Activated T-helper 2 cell treated with anti-CD3 and anti-CD28 coated beads, Interferon-gamma antibody, Interleukin-2, Interleukin-4, amounts not matched to agents 10 μg/mL and 5 μg/mL and 100 μg/mL, durations not matched to agents 14 hours and 24 hours and 36 hours (primary cell): ENCODE measurements at regions not wholly inside any gene's neighbourhood (a gene's known extent, or its start where the extent isn't known, plus 50 kb on each side); places are given as distances from the start of the nearest gene placed in this dataset.

Experiments used
- DNase-seq: peaks from one replicate; pipeline ENCODE4 v3.0.0; 2021; ENCODE audit warnings: low spot score
- H3K27ac Mint-ChIP-seq: one replicate; pipeline ENCODE4 v1.8.0; 2021; ENCODE audit warnings: mixed read lengths
- H3K27me3 Mint-ChIP-seq: one replicate; pipeline ENCODE4 v1.8.0; 2021; ENCODE audit warnings: low read depth, mixed read lengths
- H3K36me3 Mint-ChIP-seq: one replicate; pipeline ENCODE4 v1.8.0; 2021; ENCODE audit warnings: low read depth, mixed read lengths
- H3K4me1 Mint-ChIP-seq: one replicate; pipeline ENCODE4 v1.8.0; 2021; ENCODE audit warnings: low read depth, mixed read lengths
- H3K4me3 Mint-ChIP-seq: one replicate; pipeline ENCODE4 v1.8.0; 2021; ENCODE audit warnings: low read depth, mild to moderate bottlenecking, moderate library complexity, mixed read lengths
- H3K9me3 Mint-ChIP-seq: one replicate; pipeline ENCODE4 v1.8.0; 2021; ENCODE audit warnings: mixed read lengths
- intact Hi-C: fragments of 100-400 bp; cut with micrococcal nuclease; formaldehyde crosslinking; loops from one replicate; pipeline ENCODE4 v1.15.1; 2023

- no peak overlapping the region for H3K27ac Mint-ChIP-seq
- peaks cover 8% of the 10 kb centered on the region for H3K9me3 Mint-ChIP-seq
- intact Hi-C loops = loop anchor here (2.0 to 5.0 kb wide), 2 partner anchors 29 to 53 kb away; no protein-coding TSS in a partner anchor
- DNase-seq = no peak
- peaks cover 26% of the 10 kb centered on the region for H3K4me1 Mint-ChIP-seq
- peaks cover 4% of the 10 kb centered on the region for H3K36me3 Mint-ChIP-seq
- no peaks in the 10 kb centered on the region for H3K27me3 Mint-ChIP-seq
- no peak overlapping the region for H3K4me3 Mint-ChIP-seq
These were observed 129.5 kb downstream of the FAM76B start for GRCh38 chr11:95660038-95660437.

GRCh38 chr11:95659088-95659487 lies 130.5 kb downstream of the FAM76B start:
- Mint-ChIP-seq H3K4me3 (no peak overlapping the region), H3K36me3 (no peaks in the 10 kb centered on the region), H3K9me3 (no peaks in the 10 kb centered on the region), H3K4me1 (peaks cover 26% of the 10 kb centered on the region), H3K27ac (no peak overlapping the region), H3K27me3 (no peaks in the 10 kb centered on the region)
- intact Hi-C loops = no loop called here
- no peak for DNase-seq

- no peak for DNase-seq
- peaks cover 2% of the 10 kb centered on the region for H3K27me3 Mint-ChIP-seq
- H3K36me3 Mint-ChIP-seq = no peaks in the 10 kb centered on the region
- H3K9me3 Mint-ChIP-seq = no peaks in the 10 kb centered on the region
- no peak overlapping the region for H3K4me3 Mint-ChIP-seq
- intact Hi-C loops = no loop called here
- H3K27ac Mint-ChIP-seq = no peak overlapping the region
- H3K4me1 Mint-ChIP-seq = peaks cover 17% of the 10 kb centered on the region
These were observed 134.0 kb downstream of the FAM76B start for GRCh38 chr11:95655536-95655935.

GRCh38 chr11:95653680-95654079 lies 135.9 kb downstream of the FAM76B start:
- Mint-ChIP-seq H3K4me1 (peaks cover 1% of the 10 kb centered on the region), H3K4me3 (no peak overlapping the region), H3K9me3 (no peaks in the 10 kb centered on the region), H3K27ac (no peak overlapping the region), H3K36me3 (no peaks in the 10 kb centered on the region), H3K27me3 (peaks cover 6% of the 10 kb centered on the region)
- no peak for DNase-seq
- intact Hi-C loops = no loop called here

- Mint-ChIP-seq H3K36me3 (no peaks in the 10 kb centered on the region), H3K4me3 (no peak overlapping the region), H3K27ac (no peak overlapping the region), H3K27me3 (peaks cover 6% of the 10 kb centered on the region), H3K9me3 (no peaks in the 10 kb centered on the region), H3K4me1 (no peaks in the 10 kb centered on the region)
- intact Hi-C loops = no loop called here
- DNase-seq = no peak
These were observed 136.5 kb downstream of the FAM76B start for GRCh38 chr11:95653099-95653498.

GRCh38 chr11:95652002-95652472 lies 137.5 kb downstream of the FAM76B start:
- intact Hi-C loops = no loop called here

GRCh38 chr11:95650276-95650675 lies 139.3 kb downstream of the FAM76B start:
- H3K27ac Mint-ChIP-seq = no peak overlapping the region
- peaks cover 6% of the 10 kb centered on the region for H3K27me3 Mint-ChIP-seq
- H3K36me3 Mint-ChIP-seq = no peaks in the 10 kb centered on the region
- H3K4me1 Mint-ChIP-seq = no peaks in the 10 kb centered on the region
- H3K9me3 Mint-ChIP-seq = peaks cover 8% of the 10 kb centered on the region
- DNase-seq = no peak
- intact Hi-C loops = no loop called here
- H3K4me3 Mint-ChIP-seq = no peak overlapping the region

More at GRCh38 chr11:95652002-95652472, 137.5 kb downstream of the FAM76B start:
- no peaks in the 10 kb centered on the region for H3K4me1 Mint-ChIP-seq
- H3K9me3 Mint-ChIP-seq = peaks cover under 1% of the 10 kb centered on the region
- H3K36me3 Mint-ChIP-seq = no peaks in the 10 kb centered on the region
- H3K4me3 Mint-ChIP-seq = no peak overlapping the region
- DNase-seq = no peak
- no peak overlapping the region for H3K27ac Mint-ChIP-seq
- peaks cover 6% of the 10 kb centered on the region for H3K27me3 Mint-ChIP-seq

GRCh38 chr11:95647871-95648270 lies 141.7 kb downstream of the FAM76B start:
- no peak overlapping the region for H3K27ac Mint-ChIP-seq
- no peaks in the 10 kb centered on the region for H3K4me1 Mint-ChIP-seq
- peaks cover 6% of the 10 kb centered on the region for H3K27me3 Mint-ChIP-seq
- intact Hi-C loops = no loop called here
- H3K36me3 Mint-ChIP-seq = no peaks in the 10 kb centered on the region
- H3K9me3 Mint-ChIP-seq = peaks cover 16% of the 10 kb centered on the region
- no peak overlapping the region for H3K4me3 Mint-ChIP-seq
- DNase-seq = no peak

- DNase-seq = no peak
- H3K27me3 Mint-ChIP-seq = peaks cover 6% of the 10 kb centered on the region
- H3K4me3 Mint-ChIP-seq = no peak overlapping the region
- H3K4me1 Mint-ChIP-seq = no peaks in the 10 kb centered on the region
- H3K27ac Mint-ChIP-seq = no peak overlapping the region
- intact Hi-C loops = no loop called here
- no peaks in the 10 kb centered on the region for H3K36me3 Mint-ChIP-seq
- peaks cover 16% of the 10 kb centered on the region for H3K9me3 Mint-ChIP-seq
These were observed 142.2 kb downstream of the FAM76B start for GRCh38 chr11:95647355-95647754.

- intact Hi-C loops = no loop called here
- Mint-ChIP-seq H3K36me3 (no peaks in the 10 kb centered on the region), H3K27ac (no peak overlapping the region), H3K4me1 (peaks cover 8% of the 10 kb centered on the region), H3K4me3 (no peak overlapping the region), H3K27me3 (peaks cover 2% of the 10 kb centered on the region), H3K9me3 (peaks cover 15% of the 10 kb centered on the region)
- DNase-seq = peak; percentile 11
These were observed 148.1 kb downstream of the FAM76B start for GRCh38 chr11:95641495-95641894.

GRCh38 chr11:95638501-95638900 lies 151.1 kb downstream of the FAM76B start:
- no peak overlapping the region for H3K27ac Mint-ChIP-seq
- intact Hi-C loops = no loop called here
- no peak for DNase-seq
- H3K27me3 Mint-ChIP-seq = peaks cover 4% of the 10 kb centered on the region
- H3K36me3 Mint-ChIP-seq = no peaks in the 10 kb centered on the region
- no peak overlapping the region for H3K4me3 Mint-ChIP-seq
- peaks cover 5% of the 10 kb centered on the region for H3K9me3 Mint-ChIP-seq
- H3K4me1 Mint-ChIP-seq = peaks cover 8% of the 10 kb centered on the region

GRCh38 chr11:95625164-95625900 lies 164.2 kb downstream of the FAM76B start:
- Mint-ChIP-seq H3K9me3 (peaks cover 26% of the 10 kb centered on the region), H3K4me3 (no peak overlapping the region), H3K4me1 (no peaks in the 10 kb centered on the region), H3K36me3 (no peaks in the 10 kb centered on the region), H3K27me3 (no peaks in the 10 kb centered on the region), H3K27ac (no peak overlapping the region)
- DNase-seq = no peak
- intact Hi-C loops = no loop called here

- Mint-ChIP-seq H3K4me3 (no peak overlapping the region), H3K36me3 (peaks cover 10% of the 10 kb centered on the region), H3K27ac (no peak overlapping the region), H3K27me3 (no peaks in the 10 kb centered on the region), H3K9me3 (peaks cover 25% of the 10 kb centered on the region), H3K4me1 (peaks cover 9% of the 10 kb centered on the region)
- no peak for DNase-seq
- intact Hi-C loops = no loop called here
These were observed 173.3 kb downstream of the FAM76B start for GRCh38 chr11:95616256-95616804.
